C4-2B (cell line): ENCODE measurements at regions not wholly inside any gene's neighbourhood (a gene's known extent, or its start where the extent isn't known, plus 50 kb on each side); places are given as distances from the start of the nearest gene placed in this dataset.
"Not testable (repeated sequence)": the region's sequence is repeated elsewhere in the genome, so short reads cannot be mapped to it uniquely, and the experiment has no call there.

Experiments
- H3K27ac ChIP-seq: fragments of 450-650 bp; 2 replicates; pipeline ENCODE4 v1.5.1; 2017
- ZFX ChIP-seq: fragments of 450-650 bp; IDR thresholded peaks from 2 replicates; pipeline ENCODE4 v1.6.1; 2017
- TF ChIP-seq, protein P1 (sequence below): fragments of 450-650 bp; conservative IDR thresholded peaks from 2 replicates; pipeline ENCODE4 v1.5.1; 2017; ENCODE audit warnings: mild to moderate bottlenecking

DNA sequence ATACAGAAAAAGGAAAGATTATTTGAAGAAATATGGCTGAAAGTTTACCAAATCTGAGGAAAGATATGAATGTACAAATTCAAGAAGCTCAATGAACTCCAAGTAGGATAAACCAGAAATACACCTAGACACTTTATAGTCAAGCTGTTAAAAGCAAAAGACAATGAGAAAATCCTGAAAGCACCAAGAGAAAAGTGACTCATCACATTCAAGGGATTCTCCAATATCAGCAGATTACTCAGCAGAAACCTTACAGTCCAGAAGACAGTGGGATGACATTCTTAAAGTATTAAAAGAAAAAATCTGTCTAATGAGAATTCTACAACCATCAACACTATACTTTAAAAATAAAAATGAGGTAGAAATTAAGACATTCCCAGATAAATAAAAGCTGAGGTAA lies 223.8 kb upstream of the ZCCHC13 start:
- no peak overlapping the region for H3K27ac ChIP-seq
- no peak for TF ChIP-seq ZFX
- TF ChIP-seq, protein P1, sequence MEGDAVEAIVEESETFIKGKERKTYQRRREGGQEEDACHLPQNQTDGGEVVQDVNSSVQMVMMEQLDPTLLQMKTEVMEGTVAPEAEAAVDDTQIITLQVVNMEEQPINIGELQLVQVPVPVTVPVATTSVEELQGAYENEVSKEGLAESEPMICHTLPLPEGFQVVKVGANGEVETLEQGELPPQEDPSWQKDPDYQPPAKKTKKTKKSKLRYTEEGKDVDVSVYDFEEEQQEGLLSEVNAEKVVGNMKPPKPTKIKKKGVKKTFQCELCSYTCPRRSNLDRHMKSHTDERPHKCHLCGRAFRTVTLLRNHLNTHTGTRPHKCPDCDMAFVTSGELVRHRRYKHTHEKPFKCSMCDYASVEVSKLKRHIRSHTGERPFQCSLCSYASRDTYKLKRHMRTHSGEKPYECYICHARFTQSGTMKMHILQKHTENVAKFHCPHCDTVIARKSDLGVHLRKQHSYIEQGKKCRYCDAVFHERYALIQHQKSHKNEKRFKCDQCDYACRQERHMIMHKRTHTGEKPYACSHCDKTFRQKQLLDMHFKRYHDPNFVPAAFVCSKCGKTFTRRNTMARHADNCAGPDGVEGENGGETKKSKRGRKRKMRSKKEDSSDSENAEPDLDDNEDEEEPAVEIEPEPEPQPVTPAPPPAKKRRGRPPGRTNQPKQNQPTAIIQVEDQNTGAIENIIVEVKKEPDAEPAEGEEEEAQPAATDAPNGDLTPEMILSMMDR: no peak

DNA sequence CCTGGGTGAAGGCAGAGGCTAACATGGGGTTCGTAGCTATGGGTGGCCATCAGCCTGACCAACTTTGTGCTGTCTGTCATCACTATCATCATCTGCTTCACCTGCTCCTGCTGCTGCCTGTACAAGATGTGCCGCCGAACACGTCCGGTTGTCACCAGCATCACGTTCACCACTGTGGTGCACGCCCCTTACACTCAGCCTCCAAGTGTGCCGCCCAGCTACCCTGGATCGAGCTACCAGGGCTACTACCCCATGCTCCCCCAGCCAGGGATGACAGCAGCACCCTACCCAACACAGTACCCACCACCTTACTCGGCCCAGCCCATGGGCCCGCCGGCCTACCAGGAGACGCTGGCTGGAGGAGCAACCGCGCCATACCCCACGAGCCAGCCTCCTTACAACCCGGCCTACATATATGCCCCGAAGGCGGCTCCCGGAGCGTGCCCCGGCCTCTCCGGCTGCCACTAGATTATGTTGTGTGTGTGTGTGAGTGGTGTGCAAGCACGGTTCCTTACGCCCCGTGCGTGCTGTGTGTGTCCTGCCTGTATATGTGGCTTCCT lies 213.4 kb upstream of the XIST start:
- no peak for TF ChIP-seq ZFX
- TF ChIP-seq, protein P1: no peak
- no peak overlapping the region for H3K27ac ChIP-seq

DNA sequence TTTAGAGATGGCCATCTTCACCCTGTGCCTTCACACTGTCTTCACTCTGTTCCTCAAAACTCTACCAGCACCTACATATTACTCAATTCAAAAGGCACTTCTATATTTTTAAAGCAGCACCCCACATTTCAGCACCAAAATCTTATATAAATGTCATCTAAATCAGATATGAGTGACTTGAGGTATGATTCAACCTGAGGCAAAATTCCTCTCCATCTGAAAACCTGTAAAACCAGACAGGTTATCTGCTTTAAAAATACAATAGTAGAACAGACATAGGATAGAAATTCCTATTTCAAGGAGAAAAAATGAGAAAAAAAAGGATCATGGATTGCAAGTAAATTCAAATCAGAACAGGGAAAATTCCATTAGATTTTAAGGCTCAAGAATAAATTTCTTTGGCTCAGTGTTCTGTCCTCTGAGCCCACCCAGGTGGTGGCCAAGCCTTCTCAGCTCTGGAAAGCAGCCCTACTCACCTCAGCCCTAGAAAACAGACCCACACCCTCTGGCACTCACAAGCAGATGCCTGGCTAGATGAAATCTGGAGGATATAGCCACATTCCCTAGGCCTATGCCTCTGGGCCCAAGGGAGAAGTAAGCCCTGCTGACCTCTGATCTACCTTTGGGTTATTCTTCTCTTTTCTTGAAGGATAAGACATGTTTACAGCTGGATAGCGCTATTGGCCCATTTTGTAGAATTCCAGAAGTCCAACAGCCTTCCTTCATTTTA lies 211.1 kb upstream of the XIST start:
- H3K27ac ChIP-seq: no peak overlapping the region
- TF ChIP-seq, protein P1: no peak
- no peak for TF ChIP-seq ZFX

DNA sequence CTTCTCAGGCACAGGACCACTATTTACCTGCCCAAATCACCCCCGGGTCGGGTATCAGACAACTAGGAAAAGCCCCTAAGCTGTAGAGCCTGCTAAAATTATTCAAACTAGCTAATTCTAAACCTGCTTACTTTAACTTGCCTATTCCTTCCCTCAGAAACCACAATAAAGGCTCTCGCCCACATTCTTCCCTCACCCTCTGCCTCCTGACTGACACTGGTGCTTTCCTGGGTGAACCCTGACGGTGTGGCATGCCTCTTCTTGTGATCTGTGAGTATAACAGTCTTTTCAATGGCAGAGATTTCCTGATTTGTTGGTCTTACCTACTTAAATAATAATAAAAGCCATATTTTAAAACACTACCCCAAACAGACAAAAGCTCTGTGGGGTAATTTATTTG lies 209.4 kb upstream of the XIST start:
- TF ChIP-seq ZFX: no peak
- TF ChIP-seq, protein P1: no peak
- H3K27ac ChIP-seq: no peak overlapping the region

DNA sequence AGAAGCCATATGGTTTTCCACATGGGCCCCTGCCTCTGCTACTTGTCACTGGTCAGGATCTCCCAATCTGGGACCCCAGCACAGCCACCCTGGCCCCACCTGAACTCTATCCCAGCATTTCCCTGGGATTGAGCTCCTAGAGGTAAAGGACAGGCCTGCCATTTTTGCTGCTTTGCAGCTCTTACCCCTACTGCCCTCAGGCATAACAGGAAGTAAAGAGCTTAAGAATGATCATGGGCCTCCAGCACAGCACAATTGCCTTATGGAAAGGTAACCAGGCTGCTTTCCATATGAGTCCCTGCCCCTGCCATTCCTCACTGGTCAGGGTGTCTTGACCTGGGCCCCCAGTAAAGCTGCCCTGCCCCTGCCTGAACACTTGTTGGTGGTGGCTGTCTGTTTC lies 196.6 kb upstream of the XIST start:
- H3K27ac ChIP-seq: no peak overlapping the region
- TF ChIP-seq, protein P1: no peak
- no peak for TF ChIP-seq ZFX

DNA sequence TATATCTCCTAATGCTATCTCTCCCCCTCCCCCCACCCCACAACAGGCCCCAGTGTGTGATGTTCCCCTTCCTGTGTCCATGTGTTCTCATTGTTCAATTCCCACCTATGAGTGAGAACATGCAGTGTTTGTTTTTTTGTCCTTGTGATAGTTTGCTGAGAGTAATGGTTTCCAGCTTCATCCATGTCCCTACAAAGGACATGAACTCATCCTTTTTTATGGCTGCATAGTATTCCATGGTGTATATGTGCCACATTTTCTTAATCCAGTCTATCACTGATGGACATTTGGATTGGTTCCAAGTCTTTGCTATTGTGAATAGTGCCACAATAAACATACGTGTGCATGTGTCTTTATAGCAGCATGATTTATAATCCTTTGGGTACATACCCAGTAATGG lies 181.6 kb upstream of the XIST start:
- not testable (repeated sequence) for H3K27ac ChIP-seq

DNA sequence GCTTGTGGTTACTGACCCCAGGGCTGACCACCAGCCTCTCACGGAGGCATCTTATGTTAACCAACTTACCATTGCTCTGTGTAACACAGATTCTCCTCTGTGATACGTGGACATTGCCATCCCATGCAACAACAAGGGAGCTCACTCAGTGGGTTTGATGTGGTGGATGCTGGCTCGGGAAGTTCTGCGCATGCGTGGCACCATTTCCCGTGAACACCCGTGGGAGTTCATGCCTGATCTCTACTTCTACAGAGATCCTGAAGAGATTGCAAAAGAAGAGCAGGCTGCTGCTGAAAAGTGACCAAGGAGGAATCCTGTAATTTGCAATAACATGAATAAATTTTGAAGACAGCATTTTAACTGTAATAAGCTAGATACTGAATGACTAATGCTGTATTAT lies 179.0 kb upstream of the XIST start:
- H3K27ac ChIP-seq: not testable (repeated sequence)

DNA sequence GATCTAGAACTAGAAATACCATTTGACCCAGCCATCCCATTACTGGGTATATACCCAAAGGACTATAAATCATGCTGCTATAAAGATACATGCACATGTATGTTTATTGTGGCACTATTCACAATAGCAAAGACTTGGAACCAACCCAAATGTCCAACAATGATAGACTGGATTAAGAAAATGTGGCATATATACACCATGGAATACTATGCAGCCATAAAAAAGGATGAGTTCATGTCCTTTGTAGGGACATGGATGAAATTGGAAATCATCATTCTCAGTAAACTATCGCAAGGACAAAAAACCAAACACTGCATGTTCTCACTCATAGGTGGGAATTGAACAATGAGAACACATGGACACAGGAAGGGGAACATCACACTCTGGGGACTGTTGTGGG lies 178.3 kb upstream of the XIST start:
- H3K27ac ChIP-seq: not testable (repeated sequence)

DNA sequence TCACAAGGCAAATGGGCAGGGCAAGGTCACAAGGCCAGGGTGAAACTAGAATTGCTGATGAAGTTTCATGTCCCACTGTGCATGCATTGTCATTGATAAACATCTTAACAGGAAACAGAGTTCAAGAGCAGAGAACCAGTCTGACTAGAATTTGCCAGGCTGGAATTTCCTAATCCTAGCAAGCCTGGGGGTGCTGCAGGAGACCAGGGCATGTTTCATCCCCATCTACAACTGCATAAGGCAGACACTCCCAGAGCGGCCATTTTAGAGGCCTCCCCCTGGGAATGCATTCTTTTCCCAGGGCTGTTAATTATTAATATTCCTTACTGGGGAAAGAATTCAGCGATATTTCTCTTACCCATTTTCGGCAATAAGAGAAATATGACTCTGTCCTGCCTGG lies 172.6 kb upstream of the XIST start:
- not testable (repeated sequence) for H3K27ac ChIP-seq

DNA sequence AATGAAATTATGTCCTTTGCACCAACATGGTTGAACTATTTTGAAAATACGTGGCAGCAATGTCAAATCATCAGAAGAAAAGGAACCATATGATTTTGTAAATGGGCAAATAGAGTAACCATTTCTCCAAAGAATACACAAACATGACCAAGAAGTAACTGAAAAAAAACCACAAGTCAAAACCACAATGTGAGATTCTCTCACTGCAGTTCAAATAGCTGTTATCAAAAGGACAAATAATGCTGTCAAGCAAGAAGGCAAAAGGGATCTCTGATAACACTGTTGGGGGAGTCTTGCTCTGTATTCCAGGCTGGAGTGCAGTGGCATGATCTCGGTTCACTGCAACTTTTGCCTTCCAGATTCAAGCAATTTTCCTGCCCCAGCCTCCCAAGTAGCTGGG lies 170.7 kb upstream of the XIST start:
- H3K27ac ChIP-seq: no peak overlapping the region
- TF ChIP-seq ZFX: no peak
- TF ChIP-seq, protein P1: no peak
